ENCODE measurements at regions not wholly inside any gene's neighbourhood (a gene's known extent, or its start where the extent isn't known, plus 50 kb on each side); places are given as distances from the start of the nearest gene placed in this dataset.
"Not testable (repeated sequence)": the region's sequence is repeated elsewhere in the genome, so short reads cannot be mapped to it uniquely, and the experiment has no call there.

GRCh38 chr4:8681391-8681790, 88.8 kb downstream of the CPZ start:
- DNase-seq (ENCODE audit: low read depth) = no peak

GRCh38 chr4:8679032-8679431, 86.5 kb downstream of the CPZ start:
- DNase-seq (ENCODE audit: low read depth) = no peak

GRCh38 chr4:8676676-8677075, 84.1 kb downstream of the CPZ start:
- no peak for DNase-seq (ENCODE audit: low read depth)

- DNase-seq (ENCODE audit: low read depth) = no peak
These were observed 83.3 kb downstream of the CPZ start for GRCh38 chr4:8675906-8676305.

GRCh38 chr4:8675383-8675782, 82.8 kb downstream of the CPZ start:
- peak; percentile 36 for DNase-seq (ENCODE audit: low read depth)

- no peak for DNase-seq (ENCODE audit: low read depth)
These were observed 81.8 kb downstream of the CPZ start for GRCh38 chr4:8674311-8674885.

- DNase-seq (ENCODE audit: low read depth) = not testable (repeated sequence)
These were observed 80.5 kb downstream of the CPZ start for GRCh38 chr4:8673106-8673505.

GRCh38 chr4:8672486-8672885, 79.9 kb downstream of the CPZ start:
- DNase-seq (ENCODE audit: low read depth) = no peak

GRCh38 chr4:8671712-8672290, 79.2 kb downstream of the CPZ start:
- DNase-seq (ENCODE audit: low read depth) = no peak

Measured in myocyte (in vitro differentiated cells).